GM12891 (cell line): ENCODE measurements at regions not wholly inside any gene's neighbourhood (a gene's known extent, or its start where the extent isn't known, plus 50 kb on each side); places are given as distances from the start of the nearest gene placed in this dataset.

Experiments
- PAX5 ChIP-seq: IDR thresholded peaks from 2 replicates; pipeline ENCODE4 v1.6.1; 2011; ENCODE audit warnings: low read length, moderate library complexity, mild to moderate bottlenecking; ENCODE audit not compliant: insufficient read depth, severe bottlenecking
- POLR2A ChIP-seq: IDR thresholded peaks from 2 replicates; pipeline ENCODE4 v1.6.1; 2011; ENCODE audit warnings: low read depth, low read length, control low read depth
- POLR2AphosphoS5 ChIP-seq: IDR thresholded peaks from 2 replicates; pipeline ENCODE4 v1.6.1; 2011; ENCODE audit warnings: low read depth, low read length, control low read depth
- POU2F2 ChIP-seq: IDR thresholded peaks from 2 replicates; pipeline ENCODE4 v1.6.1; 2011; ENCODE audit warnings: low read depth, mild to moderate bottlenecking, control low read depth, low read length, moderate library complexity
- TAF1 ChIP-seq: IDR thresholded peaks from 2 replicates; pipeline ENCODE4 v1.6.1; 2011; ENCODE audit warnings: low read depth, low read length, control low read depth

GRCh38 chr5:3181671-3182070 lies 414.0 kb upstream of the IRX1 start:
- TF ChIP-seq POLR2A (no peak), POLR2AphosphoS5 (no peak), POU2F2 (no peak), TAF1 (no peak), PAX5 (no peak)
